H1 (cell line): ENCODE measurements at regions not wholly inside any gene's neighbourhood (a gene's known extent, or its start where the extent isn't known, plus 50 kb on each side); places are given as distances from the start of the nearest gene placed in this dataset.

Experiments used
- BRCA1 ChIP-seq: IDR thresholded peaks from 2 replicates; pipeline ENCODE4 v1.6.1; 2012; ENCODE audit warnings: low read depth, low read length, improper control_type of control experiment
- CHD2 ChIP-seq: IDR thresholded peaks from 2 replicates; pipeline ENCODE4 v1.6.1; 2012; ENCODE audit warnings: low read length, improper control_type of control experiment
- CREB1 ChIP-seq: IDR thresholded peaks from 2 replicates; pipeline ENCODE4 v1.6.1; 2012; ENCODE audit warnings: inconsistent platforms
- CTCF ChIP-seq, 3 experiments: IDR thresholded peaks; 1 replicate in 2 of 3; 2 replicates in 1 of 3; pipeline versions ENCODE4 v1.5.1 to v1.6.1; 2011; ENCODE audit warnings: low read length in 3 of 3, mild to moderate bottlenecking in 3 of 3, inconsistent platforms in 2 of 3, low read depth in 1 of 3, moderate library complexity in 1 of 3; ENCODE audit not compliant: insufficient read depth in 1 of 3; ENCODE audit errors: control extremely low read depth in 1 of 3
- JUN ChIP-seq: IDR thresholded peaks from 2 replicates; pipeline ENCODE4 v1.6.1; 2011; ENCODE audit warnings: low read depth, mild to moderate bottlenecking, improper control_type of control experiment, low read length
- MAX ChIP-seq: IDR thresholded peaks from 2 replicates; pipeline ENCODE4 v1.6.1; 2012; ENCODE audit warnings: inconsistent platforms
- PHF8 ChIP-seq: fragments of 200-600 bp; sonication (generic); conservative IDR thresholded peaks from 2 replicates; pipeline ENCODE4 v1.7.1; 2012; ENCODE audit warnings: low read depth, mild to moderate bottlenecking, inconsistent platforms, low read length, moderate library complexity
- POLR2A ChIP-seq, 2 experiments: IDR thresholded peaks; 1 replicate in 1 of 2; 2 replicates in 1 of 2; pipeline ENCODE4 v1.6.1; 2011; ENCODE audit warnings: low read depth in 2 of 2, low read length in 2 of 2, mild to moderate bottlenecking in 2 of 2; ENCODE audit errors: control extremely low read depth in 1 of 2
- SUZ12 ChIP-seq: fragments of 200-600 bp; sonication (generic); IDR thresholded peaks from 2 replicates; pipeline ENCODE4 v1.6.1; 2012; ENCODE audit warnings: mild to moderate bottlenecking, inconsistent platforms, low read length, moderate library complexity, mixed read lengths
- TF ChIP-seq, protein P1 (sequence below): IDR thresholded peaks from 2 replicates; pipeline ENCODE4 v1.6.1; 2011; ENCODE audit warnings: low read depth, mild to moderate bottlenecking, low read length; ENCODE audit not compliant: insufficient read depth

GRCh38 chr2:81196933-81197628 lies 892.5 kb upstream of the LRRTM1 start:
- TF ChIP-seq MAX, result no peak
- TF ChIP-seq PHF8, result no peak
- no peak for TF ChIP-seq CREB1
- TF ChIP-seq POLR2A (IDR thresholded peaks at IDR 0.05; ENCODE audit: control extremely low read depth in 1 of 2, low read depth in 2 of 2, low read length in 2 of 2), result no peak
- no peak for TF ChIP-seq CTCF (IDR thresholded peaks at IDR 0.05; ENCODE audit: control extremely low read depth in 1 of 3, insufficient read depth in 1 of 3, low read depth in 1 of 3, low read length in 3 of 3)
- no peak for TF ChIP-seq SUZ12
- no peak for TF ChIP-seq BRCA1
- TF ChIP-seq CHD2, result no peak
- no peak for TF ChIP-seq JUN
- TF ChIP-seq, protein P1, sequence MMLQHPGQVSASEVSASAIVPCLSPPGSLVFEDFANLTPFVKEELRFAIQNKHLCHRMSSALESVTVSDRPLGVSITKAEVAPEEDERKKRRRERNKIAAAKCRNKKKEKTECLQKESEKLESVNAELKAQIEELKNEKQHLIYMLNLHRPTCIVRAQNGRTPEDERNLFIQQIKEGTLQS, result no peak
